B cell (primary cell): ENCODE measurements at regions not wholly inside any gene's neighbourhood (a gene's known extent, or its start where the extent isn't known, plus 50 kb on each side); places are given as distances from the start of the nearest gene placed in this dataset.

Experiments
- EZH2 ChIP-seq: IDR thresholded peaks from 2 replicates; pipeline ENCODE4 v1.6.1; 2012; ENCODE audit warnings: borderline replicate concordance, low read depth, mild to moderate bottlenecking, moderate library complexity, low read length; ENCODE audit not compliant: insufficient read depth, poor library complexity, severe bottlenecking
- TF ChIP-seq, protein P1 (sequence below): fragments of 200-600 bp; IDR thresholded peaks from one replicate; pipeline ENCODE4 v1.8.0; 2022; ENCODE audit warnings: antibody characterized with exemption, mild to moderate bottlenecking

DNA sequence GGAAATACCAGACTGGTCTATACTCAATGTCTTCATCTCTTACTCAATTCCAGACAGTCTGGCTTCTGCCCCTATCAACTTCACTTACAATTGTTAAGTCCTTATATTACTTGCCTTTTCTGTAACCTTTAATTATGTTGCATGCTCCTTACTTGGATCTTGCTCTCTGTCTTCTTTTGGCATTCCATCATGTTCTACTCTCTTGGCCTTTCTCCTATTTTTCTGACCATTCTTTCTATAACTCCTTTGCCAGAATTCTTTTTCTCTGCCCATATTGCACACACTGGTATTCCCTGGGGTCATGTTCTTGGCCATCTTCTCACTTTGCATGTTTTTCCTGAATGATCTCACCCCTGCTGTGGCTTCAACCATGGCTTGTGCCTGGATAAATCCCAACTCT lies 209.8 kb upstream of the ZNF462 start:
- TF ChIP-seq, protein P1, sequence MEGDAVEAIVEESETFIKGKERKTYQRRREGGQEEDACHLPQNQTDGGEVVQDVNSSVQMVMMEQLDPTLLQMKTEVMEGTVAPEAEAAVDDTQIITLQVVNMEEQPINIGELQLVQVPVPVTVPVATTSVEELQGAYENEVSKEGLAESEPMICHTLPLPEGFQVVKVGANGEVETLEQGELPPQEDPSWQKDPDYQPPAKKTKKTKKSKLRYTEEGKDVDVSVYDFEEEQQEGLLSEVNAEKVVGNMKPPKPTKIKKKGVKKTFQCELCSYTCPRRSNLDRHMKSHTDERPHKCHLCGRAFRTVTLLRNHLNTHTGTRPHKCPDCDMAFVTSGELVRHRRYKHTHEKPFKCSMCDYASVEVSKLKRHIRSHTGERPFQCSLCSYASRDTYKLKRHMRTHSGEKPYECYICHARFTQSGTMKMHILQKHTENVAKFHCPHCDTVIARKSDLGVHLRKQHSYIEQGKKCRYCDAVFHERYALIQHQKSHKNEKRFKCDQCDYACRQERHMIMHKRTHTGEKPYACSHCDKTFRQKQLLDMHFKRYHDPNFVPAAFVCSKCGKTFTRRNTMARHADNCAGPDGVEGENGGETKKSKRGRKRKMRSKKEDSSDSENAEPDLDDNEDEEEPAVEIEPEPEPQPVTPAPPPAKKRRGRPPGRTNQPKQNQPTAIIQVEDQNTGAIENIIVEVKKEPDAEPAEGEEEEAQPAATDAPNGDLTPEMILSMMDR: no peak
- no peak for TF ChIP-seq EZH2
